Limb (tissue), 2 donors: ENCODE measurements at regions not wholly inside any gene's neighbourhood (a gene's known extent, or its start where the extent isn't known, plus 50 kb on each side); places are given as distances from the start of the nearest gene placed in this dataset.

Source experiments
- DNase-seq, 2 donors: peaks; one replicate each; pipeline ENCODE4 v3.0.0-alpha.2; 2016; ENCODE audit errors: extremely low spot score in 2 of 2

DNA sequence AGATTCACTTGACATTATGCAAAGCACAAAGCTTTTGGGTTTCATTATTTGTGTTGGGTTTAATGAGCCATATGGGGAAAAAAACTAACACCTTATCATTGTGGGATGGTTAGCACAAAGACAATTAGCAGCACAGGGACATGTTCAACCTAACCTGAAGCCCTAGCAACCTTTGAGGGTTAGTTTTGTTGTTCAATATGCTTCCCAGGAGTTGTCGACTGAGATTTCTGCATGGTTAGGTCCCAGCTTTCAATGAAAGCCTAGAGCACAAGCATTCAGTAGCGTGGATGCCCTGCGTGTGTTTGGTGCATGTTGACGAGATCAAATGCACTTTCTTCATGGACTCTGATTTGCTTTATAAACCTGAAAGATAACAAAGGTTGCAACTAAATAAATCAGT lies 565.2 kb upstream of the TLE4 start:
- no peak for DNase-seq

DNA sequence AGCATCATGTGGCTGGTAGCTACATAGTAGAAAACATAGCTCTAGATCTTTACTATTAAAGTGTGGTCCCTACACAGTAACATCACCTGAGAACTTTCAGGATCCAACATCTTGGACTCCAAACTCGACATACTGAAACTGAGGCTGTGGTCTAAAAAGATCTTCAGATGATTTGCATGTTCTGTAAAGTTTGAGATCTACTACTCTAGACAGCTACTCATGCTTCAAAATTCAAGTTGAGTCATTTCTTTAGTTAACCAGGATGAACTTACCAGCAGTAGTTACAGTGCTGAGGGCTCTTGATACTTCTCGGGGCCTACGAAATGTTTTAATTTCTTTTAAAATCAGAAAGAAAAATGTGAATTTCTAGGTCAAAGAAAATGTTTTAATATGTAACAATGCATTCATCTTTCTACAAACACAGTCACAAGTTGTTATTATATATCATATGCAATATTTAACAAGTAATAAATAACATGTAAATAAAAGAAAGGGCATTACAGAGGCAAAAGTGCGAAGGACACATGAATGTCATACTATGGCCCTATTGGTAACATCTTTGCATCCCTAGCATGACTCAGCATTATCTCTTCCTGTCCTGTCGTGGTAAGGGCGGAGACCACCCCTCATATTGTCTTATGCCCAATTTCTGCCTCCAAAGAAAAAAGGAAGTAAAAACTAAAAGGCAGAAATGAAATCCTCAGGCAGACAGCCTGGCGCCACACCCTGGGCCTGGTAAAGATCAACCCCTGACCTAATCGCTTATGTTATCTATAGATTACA lies 563.9 kb upstream of the TLE4 start:
- no peak for DNase-seq

DNA sequence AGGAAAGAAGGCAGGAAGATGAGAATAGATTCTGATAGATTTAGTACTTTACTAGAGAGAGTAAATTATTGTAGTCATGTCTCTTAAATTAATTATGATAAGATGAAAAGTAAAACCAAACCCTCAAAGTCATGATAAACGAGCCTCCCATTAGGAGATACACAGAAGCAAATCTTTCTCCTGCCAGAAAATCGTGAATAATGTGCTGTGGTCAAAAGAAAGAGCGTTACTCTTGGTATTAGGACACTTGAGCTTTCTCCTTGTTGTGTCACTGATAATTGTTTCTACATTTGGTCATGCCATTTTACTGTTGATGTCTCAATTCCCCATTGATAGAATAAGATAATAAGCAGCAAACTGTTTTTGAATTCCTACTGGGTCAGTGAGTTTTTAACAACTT lies 562.8 kb upstream of the TLE4 start:
- no peak for DNase-seq

GRCh38 chr9:79011461-79011860 lies 560.3 kb upstream of the TLE4 start:
- DNase-seq, result no peak

- DNase-seq, result no peak
Measured at GRCh38 chr9:79012561-79012960, 559.2 kb upstream of the TLE4 start.

DNA sequence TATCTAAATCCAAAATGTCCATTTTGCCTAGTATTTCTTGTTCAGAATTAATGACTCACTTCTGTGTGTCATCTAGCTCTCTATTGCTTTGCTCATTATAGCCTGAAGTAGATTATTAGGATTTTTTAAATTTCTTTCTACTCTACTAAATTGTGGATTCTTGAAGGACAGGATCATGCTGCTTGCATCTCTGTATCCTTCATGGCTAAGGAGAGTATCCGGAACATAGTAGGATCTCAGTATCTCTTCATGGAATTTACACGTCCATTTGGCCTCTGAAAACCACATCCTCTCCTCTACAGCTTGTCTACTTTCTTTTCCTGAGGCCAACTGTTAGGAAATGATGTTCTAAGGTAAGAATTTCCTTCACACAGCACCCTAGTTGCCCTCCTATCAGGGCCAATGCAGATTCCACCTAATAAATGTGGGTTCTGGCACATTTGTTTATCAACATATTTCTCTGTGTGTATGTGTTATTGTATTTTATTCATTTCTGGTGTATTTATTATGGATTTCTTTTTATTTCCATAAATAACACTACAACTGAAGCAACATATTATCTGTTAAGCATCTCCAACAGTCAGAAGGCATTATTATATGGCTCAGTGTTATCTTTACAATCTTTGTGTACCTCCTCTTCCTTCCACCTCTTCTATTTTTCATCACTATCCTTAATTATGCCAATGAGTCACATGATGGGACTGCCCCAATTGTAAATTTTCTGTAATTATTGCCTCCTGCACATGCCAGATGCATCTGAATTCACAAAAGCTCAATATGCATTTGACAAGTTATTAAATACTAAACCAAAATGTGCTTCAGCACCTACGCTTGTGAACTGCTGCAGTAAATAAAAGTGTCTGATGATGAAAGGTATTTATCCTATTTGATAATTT lies 557.8 kb upstream of the TLE4 start:
- no peak for DNase-seq

DNA sequence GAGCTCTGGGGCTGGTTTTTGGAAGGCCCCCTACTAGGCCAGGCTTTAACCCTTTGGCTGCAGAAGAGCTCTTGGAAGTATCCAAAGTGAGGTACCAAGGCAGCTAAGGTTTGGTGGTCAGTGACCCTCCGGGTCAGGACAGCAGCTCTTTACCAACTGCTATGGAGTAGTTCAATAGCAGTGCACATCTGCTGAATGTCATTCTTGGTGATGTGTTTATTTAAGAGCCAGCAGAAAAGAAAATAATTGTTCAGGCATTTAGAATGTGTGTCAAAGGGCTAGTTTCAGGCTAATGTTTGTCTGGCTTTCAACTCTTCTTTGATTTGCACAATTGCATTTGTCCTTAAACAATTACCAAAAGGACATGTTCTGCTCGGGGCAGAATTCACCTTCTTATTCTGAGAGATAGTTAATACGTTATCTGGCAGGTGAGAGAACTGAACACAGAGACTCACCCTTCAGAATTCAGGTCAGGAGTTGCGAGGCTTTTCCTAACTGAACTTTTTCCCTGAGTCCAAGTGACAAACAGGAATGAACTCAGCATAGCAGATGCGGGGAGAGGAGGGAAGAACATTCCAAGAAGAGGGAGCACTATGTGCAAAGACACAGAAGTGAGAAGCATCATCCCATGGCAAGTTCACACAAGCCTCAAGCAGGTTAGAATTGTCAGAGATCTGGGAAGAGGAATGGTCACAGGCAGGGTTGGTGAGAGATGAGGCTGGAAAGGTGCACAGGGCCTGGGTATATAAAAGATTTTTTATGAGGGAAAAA lies 556.7 kb upstream of the TLE4 start:
- DNase-seq, result no peak

DNA sequence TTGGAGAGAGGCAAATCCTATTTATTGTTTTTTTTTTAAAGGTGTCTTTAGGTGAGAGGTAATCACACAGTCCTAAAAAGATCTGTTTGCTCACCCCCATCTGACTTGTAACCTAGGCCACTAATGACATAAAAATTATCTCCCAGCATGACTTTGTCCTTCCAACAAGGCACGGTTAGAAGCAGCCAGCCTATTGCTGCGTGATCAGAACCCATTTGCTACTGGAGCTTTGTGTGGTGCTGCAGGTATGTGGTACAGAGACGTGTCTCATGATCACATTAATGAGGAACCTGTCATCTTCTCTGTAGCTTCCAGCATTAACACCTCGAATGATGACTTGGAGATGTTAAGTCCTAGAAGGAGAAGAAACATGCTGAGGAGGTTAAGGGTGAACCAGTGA lies 555.8 kb upstream of the TLE4 start:
- DNase-seq, result no peak

DNA sequence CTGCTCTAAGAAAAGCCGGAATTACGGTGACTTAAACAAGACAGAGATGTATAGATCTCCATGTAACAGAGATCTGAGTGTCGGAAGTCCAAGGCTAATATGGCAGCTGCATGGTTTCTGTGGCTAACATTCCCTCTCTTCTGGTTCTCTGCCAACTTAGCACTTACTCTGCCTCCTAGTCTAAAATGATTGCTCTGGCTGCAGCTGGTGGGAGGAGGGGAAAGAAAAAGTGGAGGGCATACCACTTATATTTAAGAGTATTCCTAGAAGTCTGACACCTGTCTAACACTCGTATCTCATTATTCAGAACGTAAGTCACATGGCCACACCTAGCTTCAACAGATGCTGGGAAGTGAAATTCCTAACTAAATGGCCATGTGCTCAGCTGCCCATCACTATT lies 551.5 kb upstream of the TLE4 start:
- DNase-seq, result peak in 1 of 2 donors; percentile 24

DNA sequence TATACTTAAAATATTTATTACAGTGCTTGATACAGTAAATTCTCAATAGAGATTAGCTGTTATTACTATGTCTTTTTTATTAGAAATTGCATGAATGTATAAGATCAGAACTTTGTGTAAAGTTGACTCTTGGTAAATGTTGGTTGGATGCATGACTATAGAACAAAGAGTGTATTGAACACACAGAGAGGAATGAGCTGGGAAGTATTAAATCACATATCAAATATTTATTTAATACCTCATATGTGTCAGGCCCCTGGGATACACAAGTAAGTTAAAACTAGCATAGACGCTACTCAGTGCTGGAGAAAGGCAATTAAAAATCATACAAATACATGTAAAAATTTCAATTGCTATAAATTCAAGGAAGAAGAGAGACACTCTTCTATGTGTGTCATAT lies 550.7 kb upstream of the TLE4 start:
- DNase-seq, result no peak

- no peak for DNase-seq
Measured at GRCh38 chr9:79023134-79023580, 548.6 kb upstream of the TLE4 start.

- no peak for DNase-seq
Measured at GRCh38 chr9:79026316-79026715, 545.4 kb upstream of the TLE4 start.

GRCh38 chr9:79028101-79028500 lies 543.7 kb upstream of the TLE4 start:
- no peak for DNase-seq

GRCh38 chr9:79034583-79034982 lies 537.2 kb upstream of the TLE4 start:
- no peak for DNase-seq

- DNase-seq, result no peak
Measured at GRCh38 chr9:79037338-79037737, 534.4 kb upstream of the TLE4 start.

GRCh38 chr9:79040671-79041070 lies 531.1 kb upstream of the TLE4 start:
- no peak for DNase-seq

DNA sequence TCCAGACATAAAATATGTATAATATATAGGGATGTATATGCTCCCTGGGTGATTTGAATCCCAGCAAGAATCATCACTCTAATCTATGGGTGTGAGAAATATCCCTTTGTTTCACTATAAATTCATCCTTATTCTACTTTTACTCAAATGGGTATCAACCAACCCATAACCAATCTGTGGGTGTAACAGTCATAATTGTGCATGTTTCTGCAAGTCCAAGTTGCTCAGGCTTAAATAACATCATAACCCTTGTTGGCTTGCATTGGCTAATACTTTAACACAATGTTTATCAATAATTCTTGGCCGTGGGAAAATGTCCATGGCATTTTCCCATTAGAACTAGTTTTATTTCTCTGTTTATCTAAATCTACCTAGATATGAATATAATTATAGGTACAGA lies 530.5 kb upstream of the TLE4 start:
- DNase-seq, result no peak

- DNase-seq, result no peak
Measured at GRCh38 chr9:79043916-79044315, 527.8 kb upstream of the TLE4 start.

DNA sequence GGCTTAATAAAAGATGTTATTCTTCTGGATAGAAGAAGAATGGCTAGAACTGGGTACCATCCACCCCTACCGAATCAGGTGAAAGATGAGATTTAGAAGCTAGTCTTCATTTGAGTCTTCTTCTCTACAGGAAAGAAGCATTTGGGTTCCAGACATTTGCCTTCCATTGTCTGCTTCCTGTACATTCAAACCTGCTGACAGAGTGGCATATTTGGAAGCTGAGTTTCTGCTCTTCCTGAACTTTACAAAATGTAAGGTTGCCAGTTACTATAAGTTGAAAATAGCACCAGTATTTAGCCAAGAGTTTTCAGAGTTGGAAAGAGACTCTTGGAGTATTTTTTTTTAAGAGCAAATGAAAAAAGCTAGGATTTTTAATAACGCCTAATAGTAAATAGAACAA lies 525.4 kb upstream of the TLE4 start:
- no peak for DNase-seq

GRCh38 chr9:79049371-79049770 lies 522.4 kb upstream of the TLE4 start:
- DNase-seq, result no peak

GRCh38 chr9:79053598-79053997 lies 518.2 kb upstream of the TLE4 start:
- DNase-seq, result no peak

DNA sequence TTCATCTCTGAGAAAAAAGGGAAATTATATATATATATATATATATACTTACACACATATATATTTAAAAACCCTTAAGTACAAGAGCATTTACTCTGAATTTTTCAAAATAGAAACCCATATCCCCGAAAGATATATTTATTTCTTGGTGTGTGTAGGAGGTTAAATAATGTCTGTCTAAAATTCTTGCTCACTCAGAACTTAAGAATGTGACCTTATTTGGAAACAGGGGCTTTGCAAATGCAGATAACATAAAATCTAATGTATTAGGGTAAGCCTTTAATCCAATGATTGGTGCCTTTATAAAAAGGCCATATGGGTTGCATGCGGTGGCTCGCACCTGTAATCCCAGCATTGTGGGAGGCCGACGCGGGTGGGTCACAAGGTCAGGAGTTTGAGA lies 517.3 kb upstream of the TLE4 start:
- DNase-seq, result no peak
